ENCODE measurements at regions not wholly inside any gene's neighbourhood (a gene's known extent, or its start where the extent isn't known, plus 50 kb on each side); places are given as distances from the start of the nearest gene placed in this dataset.

DNA sequence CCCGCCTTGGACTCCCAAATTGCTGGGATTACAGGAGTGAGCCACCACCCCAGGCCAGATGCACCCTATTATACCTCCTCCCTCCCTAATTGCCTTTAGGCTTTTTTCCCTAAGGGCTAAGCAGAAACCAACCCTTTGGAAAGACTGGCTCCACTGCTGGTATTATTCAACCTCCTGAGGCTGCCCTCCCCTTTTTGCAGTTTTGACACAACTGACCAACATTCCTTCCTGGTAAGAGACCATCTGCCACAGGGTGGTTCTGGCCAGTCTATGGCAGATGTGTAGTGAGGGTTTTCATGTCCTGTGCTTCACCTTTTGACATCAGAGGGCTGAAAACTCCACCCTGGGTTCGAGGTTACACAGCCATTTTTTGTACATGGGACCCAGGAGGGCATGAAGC lies 1785.3 kb upstream of the CELF4 start:
- no peak for TF ChIP-seq POLR2A (IDR thresholded peaks at IDR 0.05)
- TF ChIP-seq, protein P1, sequence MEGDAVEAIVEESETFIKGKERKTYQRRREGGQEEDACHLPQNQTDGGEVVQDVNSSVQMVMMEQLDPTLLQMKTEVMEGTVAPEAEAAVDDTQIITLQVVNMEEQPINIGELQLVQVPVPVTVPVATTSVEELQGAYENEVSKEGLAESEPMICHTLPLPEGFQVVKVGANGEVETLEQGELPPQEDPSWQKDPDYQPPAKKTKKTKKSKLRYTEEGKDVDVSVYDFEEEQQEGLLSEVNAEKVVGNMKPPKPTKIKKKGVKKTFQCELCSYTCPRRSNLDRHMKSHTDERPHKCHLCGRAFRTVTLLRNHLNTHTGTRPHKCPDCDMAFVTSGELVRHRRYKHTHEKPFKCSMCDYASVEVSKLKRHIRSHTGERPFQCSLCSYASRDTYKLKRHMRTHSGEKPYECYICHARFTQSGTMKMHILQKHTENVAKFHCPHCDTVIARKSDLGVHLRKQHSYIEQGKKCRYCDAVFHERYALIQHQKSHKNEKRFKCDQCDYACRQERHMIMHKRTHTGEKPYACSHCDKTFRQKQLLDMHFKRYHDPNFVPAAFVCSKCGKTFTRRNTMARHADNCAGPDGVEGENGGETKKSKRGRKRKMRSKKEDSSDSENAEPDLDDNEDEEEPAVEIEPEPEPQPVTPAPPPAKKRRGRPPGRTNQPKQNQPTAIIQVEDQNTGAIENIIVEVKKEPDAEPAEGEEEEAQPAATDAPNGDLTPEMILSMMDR (IDR thresholded peaks at IDR 0.05), result no peak

Measured in Peyer's patch (tissue), 4 donors.